Prostate gland (tissue), 2 donors: ENCODE measurements at regions not wholly inside any gene's neighbourhood (a gene's known extent, or its start where the extent isn't known, plus 50 kb on each side); places are given as distances from the start of the nearest gene placed in this dataset.
A peak's percentile ranks its signal among the peaks of the same experiment; 100 is the strongest.

Source experiments
- DNase-seq: peaks from one replicate; pipeline ENCODE4 v3.0.0-alpha.2; 2019; ENCODE audit warnings: low spot score
- H3K27ac ChIP-seq, 2 donors: fragments of 200-600 bp; sonication (generic); 2 replicates each; pipeline ENCODE4 v1.5.1; 2017 to 2019
- H3K27me3 ChIP-seq: fragments of 200-600 bp; sonication (generic); replicated peaks from 2 replicates; pipeline ENCODE4 v1.5.1; 2019; ENCODE audit not compliant: insufficient read depth
- H3K36me3 ChIP-seq, 2 donors: fragments of 200-600 bp; sonication (generic); 1 replicate in 1 of 2; 2 replicates in 1 of 2; pipeline versions ENCODE4 v1.5.1 to v1.8.1; 2017 to 2019
- H3K4me1 ChIP-seq: fragments of 200-600 bp; sonication (generic); replicated peaks from 2 replicates; pipeline ENCODE4 v1.5.1; 2019
- H3K4me3 ChIP-seq, 2 donors: fragments of 200-600 bp; sonication (generic); 2 replicates each; pipeline ENCODE4 v1.5.1; 2017 to 2019
- H3K9me3 ChIP-seq: fragments of 200-600 bp; sonication (generic); 2 replicates; pipeline ENCODE4 v1.5.1; 2017
- POLR2A ChIP-seq: fragments of 450-650 bp; IDR thresholded peaks from one replicate; pipeline ENCODE4 v1.6.1; 2016; ENCODE audit warnings: antibody characterized with exemption, mild to moderate bottlenecking
- POLR2AphosphoS5 ChIP-seq: sonication (generic); formaldehyde crosslinking; IDR thresholded peaks from one replicate; pipeline ENCODE4 v1.6.1; 2017; ENCODE audit warnings: antibody characterized with exemption
- WGBS: methylation state at CpG from one replicate; pipeline ENCODE4 v1.1.5; 2018; 5-methylcytosine and 5-hydroxymethylcytosine counted together
- intact Hi-C: fragments of 100-400 bp; cut with DNase I; formaldehyde crosslinking; loops from one replicate; pipeline ENCODE4 v1.14.2; 2022
- TF ChIP-seq, protein P1 (sequence below), 4 experiments: fragments of 200-600 bp in 2 of 4; fragments of 450-650 bp in 2 of 4; sonication (generic) in 2 of 4; IDR thresholded peaks; 1 replicate in 3 of 4; 2 replicates in 1 of 4; pipeline ENCODE4 v1.5.1; 2016 to 2019; ENCODE audit warnings: antibody characterized with exemption in 4 of 4, mild to moderate bottlenecking in 2 of 4, moderate library complexity in 2 of 4

DNA sequence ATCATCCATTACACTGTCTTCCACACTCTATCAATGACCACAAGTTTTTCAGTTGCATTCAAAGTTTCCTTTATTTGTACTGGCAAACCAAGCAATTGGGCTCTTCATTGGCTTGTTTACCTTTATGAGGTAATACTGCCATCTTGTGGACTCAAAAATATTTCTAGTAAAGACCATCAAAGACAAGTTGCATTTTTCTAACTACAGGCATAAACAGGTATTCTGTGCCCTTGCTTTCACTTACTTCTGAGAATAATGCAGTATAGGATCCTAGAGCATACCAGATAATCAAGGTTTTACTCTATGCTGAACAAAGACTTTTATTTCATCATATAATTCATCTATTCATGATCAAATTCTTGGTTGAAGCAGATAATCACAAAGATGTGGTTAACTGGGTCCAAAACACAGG, 173.7 kb upstream of the POU5F2 start:
- no peaks in the 10 kb centered on the region for H3K27me3 ChIP-seq
- no peak overlapping the region for H3K27ac ChIP-seq
- no peaks in the 10 kb centered on the region for H3K4me1 ChIP-seq
- H3K4me3 ChIP-seq, result no peak overlapping the region
- intact Hi-C loops, result no loop called here
- TF ChIP-seq POLR2A, result no peak
- TF ChIP-seq, protein P1, sequence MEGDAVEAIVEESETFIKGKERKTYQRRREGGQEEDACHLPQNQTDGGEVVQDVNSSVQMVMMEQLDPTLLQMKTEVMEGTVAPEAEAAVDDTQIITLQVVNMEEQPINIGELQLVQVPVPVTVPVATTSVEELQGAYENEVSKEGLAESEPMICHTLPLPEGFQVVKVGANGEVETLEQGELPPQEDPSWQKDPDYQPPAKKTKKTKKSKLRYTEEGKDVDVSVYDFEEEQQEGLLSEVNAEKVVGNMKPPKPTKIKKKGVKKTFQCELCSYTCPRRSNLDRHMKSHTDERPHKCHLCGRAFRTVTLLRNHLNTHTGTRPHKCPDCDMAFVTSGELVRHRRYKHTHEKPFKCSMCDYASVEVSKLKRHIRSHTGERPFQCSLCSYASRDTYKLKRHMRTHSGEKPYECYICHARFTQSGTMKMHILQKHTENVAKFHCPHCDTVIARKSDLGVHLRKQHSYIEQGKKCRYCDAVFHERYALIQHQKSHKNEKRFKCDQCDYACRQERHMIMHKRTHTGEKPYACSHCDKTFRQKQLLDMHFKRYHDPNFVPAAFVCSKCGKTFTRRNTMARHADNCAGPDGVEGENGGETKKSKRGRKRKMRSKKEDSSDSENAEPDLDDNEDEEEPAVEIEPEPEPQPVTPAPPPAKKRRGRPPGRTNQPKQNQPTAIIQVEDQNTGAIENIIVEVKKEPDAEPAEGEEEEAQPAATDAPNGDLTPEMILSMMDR (IDR thresholded peaks at IDR 0.05), result peak in 3 of 4 experiments; percentile 50 to 54 (median 51)
- H3K36me3 ChIP-seq, result no peaks in the 10 kb centered on the region
- H3K9me3 ChIP-seq, result no peaks in the 10 kb centered on the region
- no peak for DNase-seq

DNA sequence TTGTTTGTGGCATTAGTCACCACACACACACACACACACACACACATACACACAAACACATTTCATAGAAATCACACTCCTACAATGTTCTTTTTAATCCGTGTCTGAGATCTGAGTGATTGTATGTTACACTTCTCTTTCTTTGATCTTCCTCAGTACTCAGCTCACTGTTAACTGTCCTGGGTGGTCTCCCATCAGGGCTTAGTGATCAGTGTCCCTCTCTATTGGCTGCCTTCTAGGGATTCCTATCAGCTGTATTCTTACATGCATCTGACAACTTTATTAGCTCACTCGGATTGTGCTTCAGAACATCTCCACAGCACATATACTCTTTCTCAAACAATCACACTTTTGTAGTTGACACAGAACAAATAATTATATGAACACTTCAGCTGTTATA, 170.2 kb upstream of the POU5F2 start:
- no peaks in the 10 kb centered on the region for H3K36me3 ChIP-seq
- no peak for DNase-seq
- H3K27ac ChIP-seq, result no peak overlapping the region
- no peaks in the 10 kb centered on the region for H3K4me1 ChIP-seq
- no peaks in the 10 kb centered on the region for H3K27me3 ChIP-seq
- TF ChIP-seq, protein P1 (IDR thresholded peaks at IDR 0.05), result no peak
- TF ChIP-seq POLR2AphosphoS5, result no peak
- no peak for TF ChIP-seq POLR2A
- no peak overlapping the region for H3K4me3 ChIP-seq
- 48% methylated on average over 2 of the region's 2 CpGs for WGBS
- intact Hi-C loops, result no loop called here
- H3K9me3 ChIP-seq, result no peaks in the 10 kb centered on the region

DNA sequence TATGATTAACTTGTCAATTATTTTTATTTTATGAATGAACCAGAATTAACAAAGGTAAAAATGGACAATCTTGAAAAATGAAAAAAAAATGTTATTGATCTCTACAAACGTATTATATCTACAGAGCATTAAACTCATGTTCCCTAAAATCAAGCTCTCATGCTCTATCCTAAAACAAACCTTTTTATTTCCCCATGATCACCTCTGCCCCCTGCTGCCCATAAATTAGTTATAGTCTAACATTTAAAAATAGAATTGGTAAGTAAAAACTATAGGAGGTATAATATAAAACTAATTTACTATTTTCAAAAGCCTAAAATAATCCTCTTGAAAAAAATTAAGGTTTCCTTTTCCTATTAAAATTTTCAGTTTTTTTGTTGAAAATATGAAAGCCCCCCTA, 168.0 kb upstream of the POU5F2 start:
- DNase-seq, result no peak
- H3K4me1 ChIP-seq, result no peaks in the 10 kb centered on the region
- H3K36me3 ChIP-seq, result no peaks in the 10 kb centered on the region
- no peak overlapping the region for H3K4me3 ChIP-seq
- TF ChIP-seq POLR2AphosphoS5, result no peak
- TF ChIP-seq, protein P1 (IDR thresholded peaks at IDR 0.05), result no peak
- TF ChIP-seq POLR2A, result no peak
- H3K27ac ChIP-seq, result no peak overlapping the region
- WGBS, result 78% methylated on average over 1 of the region's 1 CpG
- H3K9me3 ChIP-seq, result no peaks in the 10 kb centered on the region
- intact Hi-C loops, result no loop called here
- no peaks in the 10 kb centered on the region for H3K27me3 ChIP-seq

DNA sequence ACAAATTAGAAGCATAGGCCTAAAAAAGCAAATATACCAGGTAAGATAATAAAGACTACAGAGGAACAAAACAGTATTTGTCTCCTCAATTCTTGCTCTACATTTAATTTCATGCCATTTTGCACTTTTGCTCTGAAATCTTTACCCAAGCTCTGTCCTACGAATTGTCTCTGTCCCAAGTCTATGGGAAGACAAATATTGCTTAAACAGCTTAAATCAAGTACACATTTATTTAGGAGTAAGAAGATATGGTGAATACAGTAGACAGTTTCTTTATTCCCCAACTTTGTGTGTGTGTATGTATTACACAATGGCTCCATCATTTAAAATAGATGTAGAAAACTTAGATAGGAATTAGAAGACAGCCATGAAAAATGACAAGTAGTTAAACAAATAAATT, 163.5 kb upstream of the POU5F2 start:
- Histone ChIP-seq H3K9me3 (no peaks in the 10 kb centered on the region), H3K27me3 (no peaks in the 10 kb centered on the region), H3K36me3 (no peaks in the 10 kb centered on the region), H3K27ac (no peak overlapping the region), H3K4me1 (no peaks in the 10 kb centered on the region), H3K4me3 (no peak overlapping the region)
- no peak for DNase-seq
- 100% methylated on average over 1 of the region's 1 CpG for WGBS
- intact Hi-C loops, result no loop called here
- TF ChIP-seq, protein P1 (IDR thresholded peaks at IDR 0.05), result no peak

DNA sequence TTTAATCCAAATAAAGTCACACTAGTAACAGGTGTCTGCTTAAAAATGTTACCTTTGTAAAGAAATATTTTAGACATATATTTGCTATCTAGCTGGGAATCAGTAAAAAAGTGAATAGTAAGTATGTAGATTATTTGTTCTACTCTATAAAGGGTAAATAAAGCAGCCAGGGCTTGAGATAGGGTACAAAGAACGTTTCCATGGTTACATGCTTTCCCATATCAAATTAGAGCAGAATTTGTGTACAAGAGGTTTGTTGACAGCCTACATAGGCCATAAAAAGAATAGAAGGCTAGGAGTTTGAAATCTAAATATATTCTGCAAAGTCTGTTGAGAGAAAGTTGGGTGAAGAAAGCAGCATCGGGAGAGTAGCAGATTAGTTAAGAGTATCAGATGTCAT, 160.9 kb upstream of the POU5F2 start:
- DNase-seq, result no peak
- 69% methylated on average over 2 of the region's 2 CpGs for WGBS
- H3K4me1 ChIP-seq, result no peaks in the 10 kb centered on the region
- H3K4me3 ChIP-seq, result no peak overlapping the region
- intact Hi-C loops, result no loop called here
- no peaks in the 10 kb centered on the region for H3K36me3 ChIP-seq
- H3K27ac ChIP-seq, result no peak overlapping the region
- no peaks in the 10 kb centered on the region for H3K9me3 ChIP-seq
- TF ChIP-seq, protein P1 (IDR thresholded peaks at IDR 0.05), result no peak
- no peak for TF ChIP-seq POLR2AphosphoS5
- no peak for TF ChIP-seq POLR2A
- H3K27me3 ChIP-seq, result no peaks in the 10 kb centered on the region
